IMR-90 (cell line): ENCODE measurements at regions not wholly inside any gene's neighbourhood (a gene's known extent, or its start where the extent isn't known, plus 50 kb on each side); places are given as distances from the start of the nearest gene placed in this dataset.

Experiments
- ATAC-seq: fragments of 200-7000 bp; cut with Tn5 transposase; 2 replicates; pipeline ENCODE4 v1.9.1; 2020; ENCODE audit warnings: low read depth, mild to moderate bottlenecking, moderate library complexity
- BruUV-seq: library from RNA; stranded (reverse); fragments of 400-500 nt; replicated peaks from 2 replicates; lab custom pipeline; 2021; lab: Mats Ljungman, UMichigan
- CTCF ChIA-PET: fragments of 300-600 bp; formaldehyde crosslinking; extraction: SDS; loops from one replicate; lab custom pipeline; 2021; ENCODE audit warnings: antibody characterized with exemption; lab: Yijun Ruan, JAX
- POLR2A ChIA-PET: fragments of 300-600 bp; sonication (Branson Sonifier 250); formaldehyde crosslinking; loops from one replicate; lab custom pipeline; 2022; ENCODE audit warnings: antibody characterized with exemption; ENCODE audit not compliant: unreplicated experiment; lab: Charles Lee
- DNase-seq: peaks from one replicate; pipeline ENCODE4 v3.0.0; 2013
- H2AFZ ChIP-seq: replicated peaks from 2 replicates; pipeline ENCODE3; 2013; ENCODE audit warnings: low read length, mild to moderate bottlenecking; ENCODE audit not compliant: poor library complexity
- H2AK5ac ChIP-seq: 2 replicates; pipeline ENCODE4 v1.6.1; 2013; ENCODE audit warnings: low read depth, low read length, inconsistent platforms
- H2AK9ac ChIP-seq: replicated peaks from 2 replicates; pipeline ENCODE3; 2013; ENCODE audit warnings: mild to moderate bottlenecking, low read depth, low read length, moderate library complexity; ENCODE audit not compliant: poor library complexity
- H2BK120ac ChIP-seq: 2 replicates; pipeline ENCODE4 v1.6.1; 2013; ENCODE audit warnings: low read depth, low read length, inconsistent platforms
- H2BK15ac ChIP-seq: 3 replicates; pipeline ENCODE4 v1.6.1; 2013; ENCODE audit warnings: low read depth, low read length, inconsistent platforms
- H2BK20ac ChIP-seq: 2 replicates; pipeline ENCODE4 v1.6.1; 2013; ENCODE audit warnings: low read depth, mild to moderate bottlenecking, inconsistent platforms, low read length, moderate library complexity
- H2BK5ac ChIP-seq: 2 replicates; pipeline ENCODE4 v1.6.1; 2013; ENCODE audit warnings: mild to moderate bottlenecking, low read depth, low read length, inconsistent platforms; ENCODE audit not compliant: poor library complexity, severe bottlenecking
- H3K14ac ChIP-seq: replicated peaks from 2 replicates; pipeline ENCODE4 v1.6.1; 2013; ENCODE audit warnings: low read depth, low read length, inconsistent platforms
- H3K18ac ChIP-seq: 2 replicates; pipeline ENCODE4 v1.6.1; 2013; ENCODE audit warnings: low read depth, low read length, control low read depth
- H3K23ac ChIP-seq: 2 replicates; pipeline ENCODE4 v1.6.1; 2013; ENCODE audit warnings: low read depth, low read length, inconsistent platforms
- H3K27ac ChIP-seq: 2 replicates; pipeline ENCODE4 v1.5.1; 2013; ENCODE audit warnings: mild to moderate bottlenecking, control low read depth, low read length; ENCODE audit not compliant: insufficient read depth
- H3K27me3 ChIP-seq: 2 replicates; pipeline ENCODE4 v1.6.1; 2013; ENCODE audit warnings: low read length; ENCODE audit not compliant: control insufficient read depth, insufficient read depth
- H3K36me3 ChIP-seq: 2 replicates; pipeline ENCODE4 v1.6.1; 2013; ENCODE audit warnings: low read length, mixed read lengths; ENCODE audit not compliant: control insufficient read depth, insufficient read depth
- H3K4ac ChIP-seq: 2 replicates; pipeline ENCODE4 v1.6.1; 2013; ENCODE audit warnings: low read depth, low read length, inconsistent platforms
- H3K4me1 ChIP-seq: 2 replicates; pipeline ENCODE4 v1.6.1; 2013; ENCODE audit warnings: low read length, mixed read lengths; ENCODE audit not compliant: control insufficient read depth, insufficient read depth
- H3K4me2 ChIP-seq: 2 replicates; pipeline ENCODE4 v1.6.1; 2013; ENCODE audit warnings: low read depth, mild to moderate bottlenecking, control low read depth, low read length, moderate library complexity
- H3K4me3 ChIP-seq: 2 replicates; pipeline ENCODE4 v1.5.1; 2013; ENCODE audit warnings: low read depth, mild to moderate bottlenecking, control low read depth, low read length, moderate library complexity; ENCODE audit not compliant: insufficient read depth
- H3K56ac ChIP-seq: 2 replicates; pipeline ENCODE4 v1.6.1; 2013; ENCODE audit warnings: low read length, inconsistent platforms; ENCODE audit not compliant: insufficient read depth; ENCODE audit errors: extremely low read depth
- H3K79me1 ChIP-seq, 2 experiments: 2 replicates each; pipeline ENCODE4 v1.6.1; 2013; ENCODE audit warnings: low read length in 2 of 2, inconsistent platforms in 1 of 2, low read depth in 1 of 2
- H3K9ac ChIP-seq: 2 replicates; pipeline ENCODE4 v1.6.1; 2013; ENCODE audit warnings: low read depth, low read length, control low read depth
- H3K9me1 ChIP-seq: 2 replicates; pipeline ENCODE4 v1.6.1; 2013; ENCODE audit warnings: low read length, inconsistent platforms; ENCODE audit not compliant: insufficient read depth
- H3K9me3 ChIP-seq: 2 replicates; pipeline ENCODE4 v1.6.1; 2013; ENCODE audit warnings: low read length; ENCODE audit not compliant: control insufficient read depth, insufficient read depth
- H4K20me1 ChIP-seq: 2 replicates; pipeline ENCODE4 v1.6.1; 2013; ENCODE audit warnings: low read length, inconsistent platforms; ENCODE audit not compliant: insufficient read depth
- H4K5ac ChIP-seq: 2 replicates; pipeline ENCODE4 v1.6.1; 2013; ENCODE audit warnings: mild to moderate bottlenecking, low read depth, low read length, control low read depth
- H4K8ac ChIP-seq, 2 experiments: 2 replicates each; pipeline ENCODE4 v1.6.1; 2013; ENCODE audit warnings: low read depth in 2 of 2, low read length in 2 of 2, control low read depth in 1 of 2, inconsistent platforms in 1 of 2
- H4K91ac ChIP-seq: 2 replicates; pipeline ENCODE4 v1.6.1; 2013; ENCODE audit warnings: low read depth, low read length, inconsistent platforms; ENCODE audit not compliant: insufficient read depth
- BHLHE40 ChIP-seq: fragments of 150-350 bp; IDR thresholded peaks from 2 replicates; pipeline ENCODE4 v1.6.1; 2016; ENCODE audit warnings: mild to moderate bottlenecking, low read depth, low read length
- CEBPB ChIP-seq: IDR thresholded peaks from 2 replicates; pipeline ENCODE4 v1.6.1; 2012; ENCODE audit warnings: low read depth, low read length, improper control_type of control experiment
- CHD1 ChIP-seq: IDR thresholded peaks from 2 replicates; pipeline ENCODE4 v1.6.1; 2012; ENCODE audit warnings: low read depth, low read length, improper control_type of control experiment
- FOS ChIP-seq: fragments of 150-350 bp; IDR thresholded peaks from 2 replicates; pipeline ENCODE4 v1.6.1; 2016; ENCODE audit warnings: low read depth, low read length
- MAZ ChIP-seq: IDR thresholded peaks from 2 replicates; pipeline ENCODE4 v1.6.1; 2012; ENCODE audit warnings: low read depth, mild to moderate bottlenecking, low read length, improper control_type of control experiment, moderate library complexity, borderline replicate concordance
- POLR2A ChIP-seq: IDR thresholded peaks from 2 replicates; pipeline ENCODE4 v1.6.1; 2012; ENCODE audit warnings: mild to moderate bottlenecking, low read depth, low read length
- RAD21 ChIP-seq: IDR thresholded peaks from 2 replicates; pipeline ENCODE4 v1.6.1; 2012; ENCODE audit warnings: low read length, improper control_type of control experiment
- RCOR1 ChIP-seq: IDR thresholded peaks from 2 replicates; pipeline ENCODE4 v1.6.1; 2012; ENCODE audit warnings: mild to moderate bottlenecking, low read length, improper control_type of control experiment; ENCODE audit not compliant: insufficient replicate concordance
- RFX5 ChIP-seq: IDR thresholded peaks from 2 replicates; pipeline ENCODE4 v1.8.0; 2012; ENCODE audit warnings: low read depth, mild to moderate bottlenecking, low read length, moderate library complexity
- SMC3 ChIP-seq: fragments of 150-350 bp; IDR thresholded peaks from 2 replicates; pipeline ENCODE4 v1.6.1; 2016; ENCODE audit warnings: low read depth, mild to moderate bottlenecking, antibody characterized with exemption, low read length, moderate library complexity
- WGBS, 2 experiments: methylation state at CpG; one replicate each; pipeline versions ENCODE4 v1.1.5 to v1.1.7; 2013; ENCODE audit warnings: missing lambda C conversion rate in 2 of 2; ENCODE audit not compliant: insufficient read length in 1 of 2; ENCODE audit errors: extremely low coverage in 2 of 2; 5-methylcytosine and 5-hydroxymethylcytosine counted together
- dilution Hi-C: fragments of 300-500 bp; cut with HindIII; formaldehyde crosslinking; loops from one replicate; pipeline ENCODE4 v1.14.3; 2018; ENCODE audit warnings: low sequenced_read_pairs; ENCODE audit not compliant: unreplicated experiment
- in situ Hi-C: fragments of 300-500 bp; cut with MboI; formaldehyde crosslinking; loops from 3 replicates; pipeline ENCODE4 v1.14.3; 2019; ENCODE audit warnings: low sequenced_read_pairs, inconsistent platforms, mixed read lengths
- intact Hi-C: fragments of 100-400 bp; cut with micrococcal nuclease; formaldehyde crosslinking; loops from 2 replicates; pipeline ENCODE4 v1.10.0; 2022

DNA sequence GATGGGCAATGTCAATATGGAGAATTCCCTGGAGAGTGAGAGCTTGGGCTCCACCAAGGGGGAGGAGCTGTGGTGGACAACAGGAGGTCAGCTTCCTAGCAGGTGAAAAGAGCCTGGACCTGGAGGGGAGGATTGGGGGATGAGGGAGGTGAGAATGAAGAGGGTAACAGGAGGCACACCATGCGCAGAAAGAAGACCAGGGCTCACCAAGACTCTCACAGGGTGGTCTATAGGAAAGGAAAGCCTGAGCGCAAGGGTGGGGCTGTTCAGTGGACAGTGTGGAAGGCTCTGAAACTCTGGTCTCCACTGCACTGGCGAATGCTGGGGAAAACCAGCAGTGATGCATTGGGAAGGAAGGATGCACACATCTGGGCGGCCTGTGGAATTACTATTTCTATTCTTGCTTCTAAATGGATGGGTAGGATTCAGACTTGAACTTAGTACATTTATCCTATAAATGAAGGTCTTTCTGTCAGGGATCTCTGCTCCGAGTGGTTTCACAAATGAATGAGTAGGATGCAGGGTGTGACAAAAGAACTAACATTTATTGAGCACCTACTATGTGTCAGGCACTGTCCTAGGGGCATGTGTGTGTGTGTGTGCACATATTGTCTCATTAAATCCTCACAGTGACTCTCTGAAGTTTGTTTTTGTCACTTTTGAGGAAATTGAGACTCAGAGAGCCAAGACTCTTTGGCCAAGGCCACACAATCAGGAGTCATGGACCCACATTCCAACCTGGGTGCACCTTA is 152.7 kb downstream of the CD83 start:
- dilution Hi-C loops: no loop called here
- Histone ChIP-seq H4K91ac (no peak overlapping the region), H3K9me1 (no peaks in the 10 kb centered on the region), H2BK20ac (no peak overlapping the region), H3K23ac (no peak overlapping the region), H3K9ac (no peak overlapping the region), H3K36me3 (no peaks in the 10 kb centered on the region), H3K4me3 (no peak overlapping the region), H3K27ac (no peak overlapping the region), H4K8ac (no peak overlapping the region), H4K5ac (no peak overlapping the region), H2AK5ac (no peak overlapping the region), H3K4me1 (peaks cover 4% of the 10 kb centered on the region; the same call in 1 of the 2 replicates), H2BK5ac (no peak overlapping the region), H4K20me1 (no peaks in the 10 kb centered on the region), H3K27me3 (peaks cover 5% of the 10 kb centered on the region), H3K56ac (no peak overlapping the region), H2BK15ac (no peak overlapping the region), H3K4me2 (no peak overlapping the region), H3K14ac (no peak overlapping the region), H3K9me3 (peaks cover 7% of the 10 kb centered on the region; the same call in 1 of the 2 replicates), H3K4ac (no peak overlapping the region), H3K79me1 (no peaks in the 10 kb centered on the region), H3K18ac (no peak overlapping the region), H2AFZ (no peak overlapping the region), H2BK120ac (no peak overlapping the region), H2AK9ac (no peak overlapping the region)
- ChIA-PET POLR2A (no interaction called here), CTCF (no interaction called here)
- no peak for DNase-seq
- ATAC-seq: no peak
- in situ Hi-C loops: no loop called here
- WGBS, 2 experiments: 100% methylated on average over 1 of the region's 5 CpGs; no CpG with 5 or more reads in 1 of the 2 experiments
- no TSS peak for BruUV-seq
- TF ChIP-seq POLR2A (no peak), RFX5 (no peak), SMC3 (no peak), MAZ (no peak), RCOR1 (no peak), CEBPB (no peak), FOS (no peak), CHD1 (no peak), RAD21 (no peak), BHLHE40 (no peak)
- intact Hi-C loops: no loop called here
